ENCODE measurements at regions not wholly inside any gene's neighbourhood (a gene's known extent, or its start where the extent isn't known, plus 50 kb on each side); places are given as distances from the start of the nearest gene placed in this dataset.
"Not testable (repeated sequence)": the region's sequence is repeated elsewhere in the genome, so short reads cannot be mapped to it uniquely, and the experiment has no call there.

- DNase-seq, result no peak
Measured at GRCh38 chr15:21261965-21262850, 178.1 kb downstream of the POTEB3 start.

GRCh38 chr15:21261396-21261964 is 178.8 kb downstream of the POTEB3 start:
- no peak for DNase-seq

- no peak for DNase-seq
Measured at GRCh38 chr15:21260966-21261395, 179.3 kb downstream of the POTEB3 start.

- DNase-seq, result not testable (repeated sequence)
Measured at GRCh38 chr15:21258635-21259034, 181.7 kb downstream of the POTEB3 start.

- DNase-seq, result not testable (repeated sequence)
Measured at GRCh38 chr15:21249508-21250019, 190.7 kb downstream of the POTEB3 start.
